B cell (primary cell): ENCODE measurements at regions not wholly inside any gene's neighbourhood (a gene's known extent, or its start where the extent isn't known, plus 50 kb on each side); places are given as distances from the start of the nearest gene placed in this dataset.
A peak's percentile ranks its signal among the peaks of the same experiment; 100 is the strongest.

Experiments
- ATAC-seq: fragments of 200-7000 bp; cut with Tn5 transposase; one replicate; pipeline ENCODE4 v1.10.0; 2021; ENCODE audit warnings: low read depth, mild to moderate bottlenecking, moderate number of reproducible peaks, moderate library complexity
- CTCF ChIA-PET: fragments of 350-600 bp; sonication (Branson Sonifier 250); formaldehyde crosslinking; loops from one replicate; lab custom pipeline; 2021; ENCODE audit warnings: antibody characterized with exemption, inconsistent platforms; lab: Charles Lee
- POLR2A ChIA-PET: fragments of 350-600 bp; sonication (Branson Sonifier 250); formaldehyde crosslinking; loops from one replicate; lab custom pipeline; 2021; ENCODE audit warnings: antibody characterized with exemption; lab: Charles Lee
- DNase-seq: peaks from one replicate; pipeline ENCODE4 v3.0.0; 2013
- H2AFZ ChIP-seq: 2 replicates; pipeline ENCODE4 v1.6.1; 2012; ENCODE audit warnings: mild to moderate bottlenecking, low read depth, low read length; ENCODE audit not compliant: insufficient read depth, poor library complexity, severe bottlenecking
- H3K27ac ChIP-seq, 2 donors: 1 replicate in 1 of 2; 2 replicates in 1 of 2; pipeline ENCODE4 v1.5.1; 2012 to 2013; ENCODE audit warnings: low read length in 2 of 2, mild to moderate bottlenecking in 2 of 2, moderate library complexity in 1 of 2
- H3K27me3 ChIP-seq, 4 experiments: fragments of 200-600 bp in 1 of 4; sonication (generic) in 1 of 4; replicated peaks in 1 of 4; 1 replicate in 2 of 4; 2 replicates in 2 of 4; pipeline versions ENCODE4 v1.6.1 to v1.7.0; 2013 to 2016; ENCODE audit warnings: low read length in 3 of 4, mild to moderate bottlenecking in 2 of 4, mixed read lengths in 1 of 4, moderate library complexity in 1 of 4; ENCODE audit not compliant: insufficient read depth in 4 of 4, control insufficient read depth in 3 of 4; ENCODE audit errors: control extremely low read depth in 1 of 4
- H3K36me3 ChIP-seq, 2 experiments: replicated peaks in 1 of 2; 1 replicate in 1 of 2; 2 replicates in 1 of 2; pipeline versions ENCODE4 v1.6.1 to v1.7.1; 2013; ENCODE audit warnings: low read length in 1 of 2; ENCODE audit not compliant: insufficient read depth in 2 of 2, control insufficient read depth in 1 of 2; ENCODE audit errors: control extremely low read depth in 1 of 2, extremely low read depth in 1 of 2
- H3K4me1 ChIP-seq, 2 donors: fragments of 200-600 bp in 1 of 2; sonication (generic) in 1 of 2; 1 replicate in 1 of 2; 2 replicates in 1 of 2; pipeline versions ENCODE4 v1.5.1 to v1.6.1; 2013 to 2017; ENCODE audit warnings: low read length in 2 of 2; ENCODE audit not compliant: control insufficient read depth in 2 of 2, insufficient read depth in 2 of 2
- H3K4me2 ChIP-seq: replicated peaks from 2 replicates; pipeline ENCODE3; 2012; ENCODE audit warnings: mild to moderate bottlenecking, low read depth, low read length; ENCODE audit not compliant: poor library complexity, severe bottlenecking
- H3K4me3 ChIP-seq, 5 experiments: fragments of 200-600 bp in 1 of 5; sonication (generic) in 1 of 5; 1 replicate in 3 of 5; 2 replicates in 2 of 5; pipeline versions ENCODE4 v1.5.1 to v1.7.0; 2011 to 2016; ENCODE audit warnings: low read length in 4 of 5, mild to moderate bottlenecking in 4 of 5, low read depth in 2 of 5, control low read depth in 1 of 5, moderate library complexity in 1 of 5; ENCODE audit not compliant: insufficient read depth in 1 of 5; ENCODE audit errors: control extremely low read depth in 1 of 5, extremely low read depth in 1 of 5
- H3K79me2 ChIP-seq: fragments of 200-600 bp; sonication (generic); one replicate; pipeline ENCODE4 v1.6.0; 2016; ENCODE audit warnings: low read length; ENCODE audit not compliant: control insufficient read depth, insufficient read depth
- H3K9ac ChIP-seq: fragments of 200-600 bp; sonication (generic); 2 replicates; pipeline ENCODE4 v1.6.1; 2017; ENCODE audit warnings: mild to moderate bottlenecking, low read length, moderate library complexity
- H3K9me3 ChIP-seq, 3 donors: one replicate each; pipeline versions ENCODE4 v1.6.1 to v1.7.1; 2013; ENCODE audit warnings: low read length in 2 of 3; ENCODE audit not compliant: control insufficient read depth in 2 of 3, insufficient read depth in 1 of 3; ENCODE audit errors: control extremely low read depth in 1 of 3
- H4K20me1 ChIP-seq: 2 replicates; pipeline ENCODE4 v1.6.0; 2012; ENCODE audit warnings: mild to moderate bottlenecking, low read length; ENCODE audit not compliant: insufficient read depth, control insufficient read depth, poor library complexity, severe bottlenecking
- H3K27ac Mint-ChIP-seq: one replicate; pipeline ENCODE4 v1.8.0; 2021; ENCODE audit warnings: mixed read lengths
- H3K27me3 Mint-ChIP-seq: one replicate; pipeline ENCODE4 v1.8.0; 2021; ENCODE audit warnings: mixed read lengths
- H3K4me1 Mint-ChIP-seq: one replicate; pipeline ENCODE4 v1.8.0; 2021; ENCODE audit warnings: mixed read lengths
- H3K4me3 Mint-ChIP-seq: one replicate; pipeline ENCODE4 v1.8.0; 2021; ENCODE audit warnings: mixed read lengths
- H3K9me3 Mint-ChIP-seq: one replicate; pipeline ENCODE4 v1.8.0; 2022; ENCODE audit warnings: mixed read lengths; ENCODE audit not compliant: insufficient read depth
- CTCF ChIP-seq: fragments of 200-600 bp; IDR thresholded peaks from one replicate; pipeline ENCODE4 v1.8.0; 2022; ENCODE audit warnings: antibody characterized with exemption, mild to moderate bottlenecking
- EZH2 ChIP-seq: IDR thresholded peaks from 2 replicates; pipeline ENCODE4 v1.6.1; 2012; ENCODE audit warnings: borderline replicate concordance, low read depth, mild to moderate bottlenecking, moderate library complexity, low read length; ENCODE audit not compliant: insufficient read depth, poor library complexity, severe bottlenecking
- WGBS: methylation state at CpG from one replicate; pipeline ENCODE4 v1.1.5; 2013; ENCODE audit warnings: missing lambda C conversion rate; ENCODE audit not compliant: insufficient coverage; 5-methylcytosine and 5-hydroxymethylcytosine counted together
- intact Hi-C: fragments of 100-400 bp; cut with micrococcal nuclease; formaldehyde crosslinking; loops from one replicate; pipeline ENCODE4 v1.10.0; 2022

GRCh38 chr22:23411739-23412138, 168.4 kb downstream of the IGLL1 start:
- intact Hi-C loops: no loop called here
- ATAC-seq: no peak
- H3K27ac Mint-ChIP-seq: no peak overlapping the region

GRCh38 chr22:23410411-23410810, 169.7 kb downstream of the IGLL1 start:
- Histone ChIP-seq H3K4me3 (no peak overlapping the region), H3K27me3 (no peaks in the 10 kb centered on the region), H2AFZ (no peak overlapping the region), H3K79me2 (no peaks in the 10 kb centered on the region), H3K4me2 (no peak overlapping the region), H4K20me1 (no peaks in the 10 kb centered on the region), H3K27ac (no peak overlapping the region), H3K9ac (no peak overlapping the region), H3K9me3 (no peaks in the 10 kb centered on the region), H3K4me1 (peaks cover 0 to 6% of the 10 kb centered on the region in 2 donors), H3K36me3 (no peaks in the 10 kb centered on the region)
- WGBS: 100% methylated on average over 3 of the region's 5 CpGs
- ChIA-PET POLR2A (no interaction called here), CTCF (no interaction called here)
- Mint-ChIP-seq H3K27ac (no peak overlapping the region), H3K4me1 (peaks cover 7% of the 10 kb centered on the region), H3K9me3 (no peaks in the 10 kb centered on the region), H3K27me3 (no peaks in the 10 kb centered on the region), H3K4me3 (no peak overlapping the region)
- TF ChIP-seq EZH2 (no peak), CTCF (no peak)
- ATAC-seq (no peak), DNase-seq (no peak)
- intact Hi-C loops: no loop called here

More at GRCh38 chr22:23411739-23412138, 168.4 kb downstream of the IGLL1 start:
- Histone ChIP-seq H3K9ac (no peak overlapping the region), H3K36me3 (no peaks in the 10 kb centered on the region), H3K27ac (no peak overlapping the region), H3K79me2 (no peaks in the 10 kb centered on the region), H2AFZ (peak overlapping the region; percentile 33), H3K9me3 (no peaks in the 10 kb centered on the region), H4K20me1 (no peaks in the 10 kb centered on the region), H3K4me1 (peaks cover 0 to 6% of the 10 kb centered on the region in 2 donors), H3K27me3 (no peaks in the 10 kb centered on the region), H3K4me3 (no peak overlapping the region), H3K4me2 (no peak overlapping the region)
- POLR2A ChIA-PET: no interaction called here
- TF ChIP-seq EZH2: no peak
- TF ChIP-seq CTCF: no peak
- CTCF ChIA-PET: no interaction called here
- H3K4me3 Mint-ChIP-seq: no peak overlapping the region
- peaks cover 3% of the 10 kb centered on the region for H3K27me3 Mint-ChIP-seq
- H3K4me1 Mint-ChIP-seq: peaks cover 7% of the 10 kb centered on the region
- H3K9me3 Mint-ChIP-seq: no peaks in the 10 kb centered on the region
- DNase-seq: no peak
